ENCODE measurements at regions not wholly inside any gene's neighbourhood (a gene's known extent, or its start where the extent isn't known, plus 50 kb on each side); places are given as distances from the start of the nearest gene placed in this dataset.

- TF ChIP-seq PBX3 (IDR thresholded peaks at IDR 0.05): no peak
- TF ChIP-seq CTCF (IDR thresholded peaks at IDR 0.05): no peak
These were observed 285.3 kb downstream of the AHR start for GRCh38 chr7:17583786-17584185.

Data from SK-N-SH (cell line).